Left colon (tissue), 2 donors: ENCODE measurements at regions not wholly inside any gene's neighbourhood (a gene's known extent, or its start where the extent isn't known, plus 50 kb on each side); places are given as distances from the start of the nearest gene placed in this dataset.

Experiments used
- ATAC-seq: fragments of 200-7000 bp; cut with Tn5 transposase; one replicate; pipeline ENCODE4 v1.9.1; 2020; ENCODE audit warnings: mild to moderate bottlenecking, moderate library complexity
- DNase-seq, 2 donors: peaks; one replicate each; pipeline ENCODE4 v3.0.0-alpha.2; 2020
- intact Hi-C, 2 donors: fragments of 100-400 bp; cut with DNase I in 1 of 2; cut with micrococcal nuclease in 1 of 2; formaldehyde crosslinking; loops; one replicate each; pipeline versions ENCODE4 v1.11.2 to v1.14.0; 2022; cut with DNase I, micrococcal nuclease
- donor health status: DM: no; HTN: no; CAD: no.
- donor health status: DM: yes; HTN: yes; CAD: no.

GRCh38 chr20:11229772-11230171, 556.0 kb upstream of the JAG1 start:
- DNase-seq (no peak), ATAC-seq (peak; percentile 44)
- intact Hi-C loops = no loop called here

GRCh38 chr20:11230999-11231398, 557.2 kb upstream of the JAG1 start:
- intact Hi-C loops = no loop called here
- DNase-seq (no peak), ATAC-seq (no peak)

- intact Hi-C loops = no loop called here
- no peak for DNase-seq
- no peak for ATAC-seq
These were observed 558.2 kb upstream of the JAG1 start for GRCh38 chr20:11231742-11232648.

- intact Hi-C loops = no loop called here
- ATAC-seq (no peak), DNase-seq (no peak)
These were observed 559.1 kb upstream of the JAG1 start for GRCh38 chr20:11232896-11233295.

GRCh38 chr20:11234181-11234580, 560.4 kb upstream of the JAG1 start:
- no peak for ATAC-seq

GRCh38 chr20:11234608-11235007, 560.8 kb upstream of the JAG1 start:
- intact Hi-C loops = no loop called here
- ATAC-seq (no peak), DNase-seq (no peak)

More at GRCh38 chr20:11234181-11234580, 560.4 kb upstream of the JAG1 start:
- intact Hi-C loops = no loop called here
- DNase-seq = no peak

- DNase-seq (no peak), ATAC-seq (no peak)
- intact Hi-C loops = no loop called here
These were observed 561.3 kb upstream of the JAG1 start for GRCh38 chr20:11235058-11235457.

- DNase-seq = no peak
- intact Hi-C loops = no loop called here
- ATAC-seq = no peak
These were observed 568.5 kb upstream of the JAG1 start for GRCh38 chr20:11242320-11242719.

- ATAC-seq = no peak
- no peak for DNase-seq
- intact Hi-C loops = no loop called here
These were observed 571.6 kb upstream of the JAG1 start for GRCh38 chr20:11245431-11245830.

- intact Hi-C loops = no loop called here
- no peak for DNase-seq
- no peak for ATAC-seq
These were observed 572.5 kb upstream of the JAG1 start for GRCh38 chr20:11246251-11246775.

- no peak for ATAC-seq
- no peak for DNase-seq
- intact Hi-C loops = no loop called here
These were observed 573.5 kb upstream of the JAG1 start for GRCh38 chr20:11247046-11248010.

GRCh38 chr20:11248011-11248409, 574.2 kb upstream of the JAG1 start:
- ATAC-seq = no peak
- intact Hi-C loops = no loop called here
- no peak for DNase-seq

GRCh38 chr20:11248687-11249638, 575.2 kb upstream of the JAG1 start:
- DNase-seq = no peak
- intact Hi-C loops = no loop called here
- ATAC-seq = no peak

- ATAC-seq = no peak
- intact Hi-C loops = no loop called here
- DNase-seq = no peak
These were observed 575.9 kb upstream of the JAG1 start for GRCh38 chr20:11249683-11250082.

- intact Hi-C loops = no loop called here
- DNase-seq (no peak), ATAC-seq (no peak)
These were observed 578.6 kb upstream of the JAG1 start for GRCh38 chr20:11252447-11252846.

GRCh38 chr20:11255455-11255854, 581.7 kb upstream of the JAG1 start:
- intact Hi-C loops = no loop called here
- DNase-seq (no peak), ATAC-seq (no peak)

- intact Hi-C loops = no loop called here
- ATAC-seq (no peak), DNase-seq (no peak)
These were observed 582.1 kb upstream of the JAG1 start for GRCh38 chr20:11255860-11256259.

GRCh38 chr20:11260611-11261010, 586.8 kb upstream of the JAG1 start:
- no peak for ATAC-seq
- intact Hi-C loops = no loop called here

More at GRCh38 chr20:11260611-11261010, 586.8 kb upstream of the JAG1 start:
- DNase-seq = no peak
